Activated T-helper 9 cell treated with anti-CD3 and anti-CD28 coated beads, Interleukin-2, amount 50 U/mL, for 16 hours (primary cell): ENCODE measurements at regions not wholly inside any gene's neighbourhood (a gene's known extent, or its start where the extent isn't known, plus 50 kb on each side); places are given as distances from the start of the nearest gene placed in this dataset.

Source experiments
- DNase-seq: peaks from one replicate; pipeline ENCODE4 v3.0.0-alpha.2; 2020; ENCODE audit warnings: low read depth

DNA sequence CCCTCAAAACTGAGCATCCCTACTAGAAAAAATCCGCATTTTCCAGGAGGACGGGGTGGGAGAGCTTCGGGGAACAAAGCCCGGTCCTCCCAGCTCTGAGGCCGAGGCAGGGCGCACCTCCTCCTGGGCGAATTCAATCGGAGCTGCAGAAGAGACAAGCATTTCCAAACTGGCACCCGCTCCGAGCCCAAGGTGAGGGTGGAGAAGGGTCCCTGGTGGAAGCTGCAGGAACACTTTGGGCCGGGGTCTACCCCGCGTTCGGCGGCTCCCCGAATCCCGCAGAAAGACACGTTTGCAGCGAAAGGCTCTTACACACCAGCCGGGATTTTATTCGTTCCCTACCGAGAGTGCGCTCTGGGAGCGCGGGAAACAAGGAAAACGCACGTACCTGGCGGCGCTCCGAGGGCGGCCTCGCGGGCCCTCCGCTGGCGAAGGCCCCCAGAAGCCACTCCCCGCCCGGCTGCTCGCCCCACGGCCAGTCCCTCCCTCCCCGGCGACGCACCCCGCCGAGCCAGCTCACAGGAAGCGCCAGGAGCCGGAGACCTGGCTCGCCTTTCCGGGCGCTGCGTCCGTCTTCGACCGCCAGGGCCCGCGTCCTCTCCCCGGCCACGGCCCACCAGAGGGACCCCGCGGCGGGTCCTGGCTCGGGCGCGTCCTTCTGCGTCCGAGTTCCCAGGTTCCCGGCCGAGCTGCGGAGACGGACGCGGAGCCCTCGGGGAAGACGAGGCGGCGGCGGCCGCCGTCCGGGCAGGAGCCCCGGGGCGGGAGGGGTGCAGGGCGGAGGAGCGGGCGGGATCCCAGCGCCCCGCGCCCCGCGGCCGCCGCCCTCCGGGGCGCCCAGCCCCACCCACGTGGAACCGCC is 49.8 kb upstream of the BAHCC1 start:
- peak; percentile 30 for DNase-seq
